NCI-H1105 treated with DMSO at 0.1 percent for 48 hours (cell line): ENCODE measurements at regions not wholly inside any gene's neighbourhood (a gene's known extent, or its start where the extent isn't known, plus 50 kb on each side); places are given as distances from the start of the nearest gene placed in this dataset.
A peak's percentile ranks its signal among the peaks of the same experiment; 100 is the strongest.
"Not testable (repeated sequence)": the region's sequence is repeated elsewhere in the genome, so short reads cannot be mapped to it uniquely, and the experiment has no call there.

Source experiments
- DNase-seq: peaks from one replicate; lab custom pipeline; 2025; lab: John Stamatoyannopoulos, UW

GRCh38 chr4:179678093-179678814 is 2236.0 kb upstream of the AGA start:
- no peak for DNase-seq

GRCh38 chr4:179683661-179684060 is 2241.4 kb upstream of the AGA start:
- DNase-seq: not testable (repeated sequence)

- DNase-seq: no peak
These were observed 2250.0 kb upstream of the AGA start for GRCh38 chr4:179692222-179692621.

- DNase-seq: no peak
These were observed 2252.9 kb upstream of the AGA start for GRCh38 chr4:179695175-179695574.

GRCh38 chr4:179698321-179698720 is 2256.1 kb upstream of the AGA start:
- no peak for DNase-seq

- peak; percentile 30 for DNase-seq
These were observed 2267.9 kb upstream of the AGA start for GRCh38 chr4:179709961-179710624.

- no peak for DNase-seq
These were observed 2277.7 kb upstream of the AGA start for GRCh38 chr4:179719766-179720450.

- DNase-seq: not testable (repeated sequence)
These were observed 2284.3 kb upstream of the AGA start for GRCh38 chr4:179726491-179726890.

- DNase-seq: no peak
These were observed 2286.1 kb upstream of the AGA start for GRCh38 chr4:179728305-179728704.

- DNase-seq: not testable (repeated sequence)
These were observed 2294.6 kb upstream of the AGA start for GRCh38 chr4:179736820-179737219.

- no peak for DNase-seq
These were observed 2296.6 kb upstream of the AGA start for GRCh38 chr4:179738822-179739221.

GRCh38 chr4:179747218-179747910 is 2305.1 kb upstream of the AGA start:
- DNase-seq: peak; percentile 8

- no peak for DNase-seq
These were observed 2306.6 kb upstream of the AGA start for GRCh38 chr4:179748837-179749236.

- DNase-seq: peak; percentile 39
These were observed 2308.1 kb upstream of the AGA start for GRCh38 chr4:179750374-179750773.

GRCh38 chr4:179751669-179752068 is 2309.4 kb upstream of the AGA start:
- DNase-seq: no peak

GRCh38 chr4:179755322-179755721 is 2313.1 kb upstream of the AGA start:
- DNase-seq: no peak

GRCh38 chr4:179757641-179758040 is 2315.4 kb upstream of the AGA start:
- no peak for DNase-seq

GRCh38 chr4:179762840-179763239 is 2320.6 kb upstream of the AGA start:
- no peak for DNase-seq

- DNase-seq: no peak
These were observed 2324.7 kb upstream of the AGA start for GRCh38 chr4:179766938-179767337.

GRCh38 chr4:179768996-179769395 is 2326.8 kb upstream of the AGA start:
- no peak for DNase-seq

GRCh38 chr4:179797738-179798137 is 2355.5 kb upstream of the AGA start:
- DNase-seq: no peak

GRCh38 chr4:179803857-179804256 is 2361.6 kb upstream of the AGA start:
- DNase-seq: no peak
